Osteoblast (primary cell): ENCODE measurements at regions not wholly inside any gene's neighbourhood (a gene's known extent, or its start where the extent isn't known, plus 50 kb on each side); places are given as distances from the start of the nearest gene placed in this dataset.

ENCODE experiments used
- DNase-seq: peaks from one replicate; pipeline ENCODE4 v3.0.0; 2011; ENCODE audit warnings: low spot score, mixed read lengths; ENCODE audit not compliant: insufficient read length; ENCODE audit errors: missing footprints
- H2AFZ ChIP-seq: 2 replicates; pipeline ENCODE4 v1.6.0; 2011; ENCODE audit warnings: mild to moderate bottlenecking, low read length
- H3K27ac ChIP-seq: 2 replicates; pipeline ENCODE4 v1.5.1; 2011; ENCODE audit warnings: mild to moderate bottlenecking, low read depth, low read length, moderate library complexity
- H3K27me3 ChIP-seq: 2 replicates; pipeline ENCODE4 v1.6.0; 2012; ENCODE audit warnings: mild to moderate bottlenecking, control low read depth, inconsistent platforms, low read length, moderate library complexity; ENCODE audit not compliant: insufficient read depth
- H3K36me3 ChIP-seq: 2 replicates; pipeline ENCODE4 v1.5.1; 2011; ENCODE audit warnings: mild to moderate bottlenecking, low read length, control low read depth, moderate library complexity; ENCODE audit not compliant: insufficient read depth
- H3K4me1 ChIP-seq: 2 replicates; pipeline ENCODE4 v1.5.1; 2011; ENCODE audit warnings: mild to moderate bottlenecking, low read length, control low read depth, moderate library complexity; ENCODE audit not compliant: insufficient read depth
- H3K4me2 ChIP-seq: 2 replicates; pipeline ENCODE4 v1.6.0; 2011; ENCODE audit warnings: mild to moderate bottlenecking, low read length; ENCODE audit not compliant: insufficient read depth
- H3K4me3 ChIP-seq: fragments of 200-600 bp; sonication (generic); 3 replicates; pipeline ENCODE4 v1.5.1; 2012; ENCODE audit warnings: mild to moderate bottlenecking, low read length, inconsistent platforms; ENCODE audit not compliant: insufficient read depth
- H3K79me2 ChIP-seq: 2 replicates; pipeline ENCODE4 v1.6.0; 2012; ENCODE audit warnings: mild to moderate bottlenecking, low read length, control low read depth, inconsistent platforms; ENCODE audit not compliant: insufficient read depth
- H3K9me3 ChIP-seq: 2 replicates; pipeline ENCODE4 v1.5.1; 2011; ENCODE audit warnings: low read depth, low read length, control low read depth
- H4K20me1 ChIP-seq: 2 replicates; pipeline ENCODE4 v1.6.0; 2012; ENCODE audit warnings: mild to moderate bottlenecking, low read length, control low read depth; ENCODE audit not compliant: insufficient read depth
- CTCF ChIP-seq: IDR thresholded peaks from 2 replicates; pipeline ENCODE4 v1.5.1; 2011; ENCODE audit warnings: mild to moderate bottlenecking, low read depth, low read length, moderate library complexity; ENCODE audit errors: extremely low read depth

GRCh38 chr3:137642831-137643230 lies 121.3 kb upstream of the SOX14 start:
- H2AFZ ChIP-seq: no peak overlapping the region
- no peaks in the 10 kb centered on the region for H3K4me1 ChIP-seq
- H3K9me3 ChIP-seq: no peaks in the 10 kb centered on the region
- H4K20me1 ChIP-seq: no peaks in the 10 kb centered on the region
- H3K27me3 ChIP-seq: no peaks in the 10 kb centered on the region
- no peak overlapping the region for H3K4me3 ChIP-seq
- no peak for DNase-seq
- TF ChIP-seq CTCF: no peak
- H3K36me3 ChIP-seq: no peaks in the 10 kb centered on the region
- H3K79me2 ChIP-seq: no peaks in the 10 kb centered on the region
- H3K4me2 ChIP-seq: no peak overlapping the region
- no peak overlapping the region for H3K27ac ChIP-seq

- Histone ChIP-seq H3K79me2 (no peaks in the 10 kb centered on the region), H3K36me3 (no peaks in the 10 kb centered on the region), H4K20me1 (no peaks in the 10 kb centered on the region), H3K4me1 (no peaks in the 10 kb centered on the region), H3K9me3 (peaks cover 5% of the 10 kb centered on the region), H3K27ac (no peak overlapping the region), H3K4me2 (no peak overlapping the region), H3K27me3 (no peaks in the 10 kb centered on the region), H3K4me3 (no peak overlapping the region), H2AFZ (no peak overlapping the region)
- DNase-seq: no peak
- TF ChIP-seq CTCF: no peak
Observed at GRCh38 chr3:137647179-137647578, 116.9 kb upstream of the SOX14 start.

GRCh38 chr3:137669519-137670060 lies 94.5 kb upstream of the SOX14 start:
- Histone ChIP-seq H2AFZ (no peak overlapping the region), H3K4me3 (no peak overlapping the region), H3K4me1 (no peaks in the 10 kb centered on the region), H3K27ac (no peak overlapping the region), H3K4me2 (no peak overlapping the region), H4K20me1 (no peaks in the 10 kb centered on the region), H3K79me2 (no peaks in the 10 kb centered on the region), H3K36me3 (no peaks in the 10 kb centered on the region), H3K27me3 (no peaks in the 10 kb centered on the region), H3K9me3 (no peaks in the 10 kb centered on the region)
- no peak for DNase-seq
- TF ChIP-seq CTCF: no peak

- Histone ChIP-seq H3K27ac (no peak overlapping the region), H3K4me3 (no peak overlapping the region), H3K4me1 (no peaks in the 10 kb centered on the region), H3K27me3 (no peaks in the 10 kb centered on the region), H3K79me2 (no peaks in the 10 kb centered on the region), H3K36me3 (no peaks in the 10 kb centered on the region), H3K9me3 (no peaks in the 10 kb centered on the region), H4K20me1 (no peaks in the 10 kb centered on the region), H2AFZ (no peak overlapping the region), H3K4me2 (no peak overlapping the region)
- no peak for DNase-seq
- TF ChIP-seq CTCF: no peak
Observed at GRCh38 chr3:137687181-137687879, 76.8 kb upstream of the SOX14 start.
